H1 (cell line): ENCODE measurements at regions not wholly inside any gene's neighbourhood (a gene's known extent, or its start where the extent isn't known, plus 50 kb on each side); places are given as distances from the start of the nearest gene placed in this dataset.

Experiments
- EGR1 ChIP-seq: IDR thresholded peaks from 2 replicates; pipeline ENCODE4 v1.6.1; 2011; ENCODE audit warnings: low read depth, low read length, borderline replicate concordance
- POLR2A ChIP-seq, 2 experiments: IDR thresholded peaks; 1 replicate in 1 of 2; 2 replicates in 1 of 2; pipeline ENCODE4 v1.6.1; 2011; ENCODE audit warnings: low read depth in 2 of 2, low read length in 2 of 2, mild to moderate bottlenecking in 2 of 2; ENCODE audit errors: control extremely low read depth in 1 of 2
- TCF12 ChIP-seq: IDR thresholded peaks from 2 replicates; pipeline ENCODE4 v1.6.1; 2011; ENCODE audit warnings: low read depth, mild to moderate bottlenecking, low read length
- TF ChIP-seq, protein P1 (sequence below), 3 experiments: IDR thresholded peaks; 1 replicate in 2 of 3; 2 replicates in 1 of 3; pipeline versions ENCODE4 v1.5.1 to v1.6.1; 2011; ENCODE audit warnings: low read length in 3 of 3, mild to moderate bottlenecking in 3 of 3, inconsistent platforms in 2 of 3, low read depth in 1 of 3, moderate library complexity in 1 of 3; ENCODE audit not compliant: insufficient read depth in 1 of 3; ENCODE audit errors: control extremely low read depth in 1 of 3
- TF ChIP-seq, protein P2 (sequence below): IDR thresholded peaks from 2 replicates; pipeline ENCODE4 v1.6.1; 2012; ENCODE audit warnings: low read length, inconsistent platforms

DNA sequence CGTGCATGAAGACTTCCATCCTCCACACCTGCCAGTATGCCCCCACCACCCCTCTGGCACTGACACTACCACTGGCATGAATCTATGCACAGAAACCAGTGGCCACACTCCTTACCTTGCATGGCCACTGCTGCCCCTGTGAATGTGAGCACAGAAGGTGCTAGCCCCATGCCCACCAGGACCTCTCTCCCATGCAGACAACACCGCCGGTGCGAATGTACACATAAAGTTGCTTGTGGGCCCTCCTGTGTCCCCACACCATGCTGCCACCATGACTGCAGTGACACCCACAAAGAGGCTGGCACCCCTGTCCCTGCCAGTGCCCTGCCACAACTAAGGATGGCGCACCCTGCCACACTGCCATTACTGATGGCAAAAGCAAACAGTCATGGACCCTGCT lies 289.5 kb upstream of the KCND2 start:
- TF ChIP-seq TCF12 (no peak), EGR1 (no peak), POLR2A (IDR thresholded peaks at IDR 0.05; ENCODE audit: control extremely low read depth in 1 of 2, low read depth in 2 of 2, low read length in 2 of 2) (no peak)
- TF ChIP-seq, protein P1, sequence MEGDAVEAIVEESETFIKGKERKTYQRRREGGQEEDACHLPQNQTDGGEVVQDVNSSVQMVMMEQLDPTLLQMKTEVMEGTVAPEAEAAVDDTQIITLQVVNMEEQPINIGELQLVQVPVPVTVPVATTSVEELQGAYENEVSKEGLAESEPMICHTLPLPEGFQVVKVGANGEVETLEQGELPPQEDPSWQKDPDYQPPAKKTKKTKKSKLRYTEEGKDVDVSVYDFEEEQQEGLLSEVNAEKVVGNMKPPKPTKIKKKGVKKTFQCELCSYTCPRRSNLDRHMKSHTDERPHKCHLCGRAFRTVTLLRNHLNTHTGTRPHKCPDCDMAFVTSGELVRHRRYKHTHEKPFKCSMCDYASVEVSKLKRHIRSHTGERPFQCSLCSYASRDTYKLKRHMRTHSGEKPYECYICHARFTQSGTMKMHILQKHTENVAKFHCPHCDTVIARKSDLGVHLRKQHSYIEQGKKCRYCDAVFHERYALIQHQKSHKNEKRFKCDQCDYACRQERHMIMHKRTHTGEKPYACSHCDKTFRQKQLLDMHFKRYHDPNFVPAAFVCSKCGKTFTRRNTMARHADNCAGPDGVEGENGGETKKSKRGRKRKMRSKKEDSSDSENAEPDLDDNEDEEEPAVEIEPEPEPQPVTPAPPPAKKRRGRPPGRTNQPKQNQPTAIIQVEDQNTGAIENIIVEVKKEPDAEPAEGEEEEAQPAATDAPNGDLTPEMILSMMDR (IDR thresholded peaks at IDR 0.05; ENCODE audit: control extremely low read depth in 1 of 3, insufficient read depth in 1 of 3, low read depth in 1 of 3, low read length in 3 of 3): no peak
- TF ChIP-seq, protein P2, sequence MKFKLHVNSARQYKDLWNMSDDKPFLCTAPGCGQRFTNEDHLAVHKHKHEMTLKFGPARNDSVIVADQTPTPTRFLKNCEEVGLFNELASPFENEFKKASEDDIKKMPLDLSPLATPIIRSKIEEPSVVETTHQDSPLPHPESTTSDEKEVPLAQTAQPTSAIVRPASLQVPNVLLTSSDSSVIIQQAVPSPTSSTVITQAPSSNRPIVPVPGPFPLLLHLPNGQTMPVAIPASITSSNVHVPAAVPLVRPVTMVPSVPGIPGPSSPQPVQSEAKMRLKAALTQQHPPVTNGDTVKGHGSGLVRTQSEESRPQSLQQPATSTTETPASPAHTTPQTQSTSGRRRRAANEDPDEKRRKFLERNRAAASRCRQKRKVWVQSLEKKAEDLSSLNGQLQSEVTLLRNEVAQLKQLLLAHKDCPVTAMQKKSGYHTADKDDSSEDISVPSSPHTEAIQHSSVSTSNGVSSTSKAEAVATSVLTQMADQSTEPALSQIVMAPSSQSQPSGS: no peak
